Omental fat pad (tissue), 3 donors: ENCODE measurements at regions not wholly inside any gene's neighbourhood (a gene's known extent, or its start where the extent isn't known, plus 50 kb on each side); places are given as distances from the start of the nearest gene placed in this dataset.

Experiments
- ATAC-seq: fragments of 150-250 bp; one replicate; pipeline ENCODE4 v1.9.1; 2016; ENCODE audit warnings: mild to moderate bottlenecking, moderate library complexity; ENCODE audit not compliant: low FRiP score
- DNase-seq: peaks from one replicate; pipeline ENCODE4 v3.0.0-alpha.2; 2019; ENCODE audit warnings: low spot score
- TF ChIP-seq, protein P1 (sequence below), 3 donors: fragments of 450-650 bp; IDR thresholded peaks; one replicate each; pipeline ENCODE4 v1.5.1; 2016 to 2017; ENCODE audit warnings: antibody characterized with exemption in 3 of 3, mild to moderate bottlenecking in 3 of 3, moderate library complexity in 2 of 3

DNA sequence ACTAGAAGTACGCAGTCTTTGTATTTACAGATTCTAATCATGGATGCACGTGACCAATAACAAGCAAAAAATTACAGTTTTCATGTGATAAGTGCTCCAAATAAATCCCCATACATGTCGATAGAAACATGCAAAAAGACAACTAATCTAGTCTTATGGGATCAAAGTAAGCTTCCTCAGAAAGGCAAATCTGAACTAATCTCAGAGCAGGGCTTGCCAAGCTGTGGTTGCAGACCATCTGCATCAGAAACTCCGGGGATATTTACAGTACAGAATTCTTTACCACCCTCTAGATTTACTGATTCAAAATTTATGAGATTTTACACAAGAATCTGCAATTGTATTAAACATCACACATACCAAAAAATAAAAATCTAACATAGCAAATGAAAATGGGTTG, 1435.5 kb downstream of the MRPL39 start:
- TF ChIP-seq, protein P1, sequence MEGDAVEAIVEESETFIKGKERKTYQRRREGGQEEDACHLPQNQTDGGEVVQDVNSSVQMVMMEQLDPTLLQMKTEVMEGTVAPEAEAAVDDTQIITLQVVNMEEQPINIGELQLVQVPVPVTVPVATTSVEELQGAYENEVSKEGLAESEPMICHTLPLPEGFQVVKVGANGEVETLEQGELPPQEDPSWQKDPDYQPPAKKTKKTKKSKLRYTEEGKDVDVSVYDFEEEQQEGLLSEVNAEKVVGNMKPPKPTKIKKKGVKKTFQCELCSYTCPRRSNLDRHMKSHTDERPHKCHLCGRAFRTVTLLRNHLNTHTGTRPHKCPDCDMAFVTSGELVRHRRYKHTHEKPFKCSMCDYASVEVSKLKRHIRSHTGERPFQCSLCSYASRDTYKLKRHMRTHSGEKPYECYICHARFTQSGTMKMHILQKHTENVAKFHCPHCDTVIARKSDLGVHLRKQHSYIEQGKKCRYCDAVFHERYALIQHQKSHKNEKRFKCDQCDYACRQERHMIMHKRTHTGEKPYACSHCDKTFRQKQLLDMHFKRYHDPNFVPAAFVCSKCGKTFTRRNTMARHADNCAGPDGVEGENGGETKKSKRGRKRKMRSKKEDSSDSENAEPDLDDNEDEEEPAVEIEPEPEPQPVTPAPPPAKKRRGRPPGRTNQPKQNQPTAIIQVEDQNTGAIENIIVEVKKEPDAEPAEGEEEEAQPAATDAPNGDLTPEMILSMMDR (IDR thresholded peaks at IDR 0.05): no peak
- DNase-seq (no peak), ATAC-seq (no peak)

DNA sequence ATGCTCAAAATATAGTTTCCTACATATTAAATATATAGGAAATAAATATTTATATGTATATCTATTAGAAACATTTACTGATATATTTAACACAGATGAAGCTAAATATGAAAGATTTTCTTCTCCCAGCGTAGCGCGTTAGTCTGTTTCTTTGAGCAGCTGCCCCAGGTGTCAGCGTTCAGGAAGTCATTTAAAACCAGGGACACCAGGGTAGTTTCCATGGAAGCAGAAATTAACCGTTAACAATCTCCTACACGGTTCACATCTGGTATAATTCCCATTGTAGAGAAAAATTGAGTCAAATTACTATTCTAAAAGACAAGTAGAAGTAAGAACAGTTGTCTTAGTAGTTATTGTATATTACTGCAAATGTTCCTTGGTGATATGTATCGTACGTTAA, 1443.7 kb downstream of the MRPL39 start:
- ATAC-seq: no peak
- DNase-seq: no peak
- TF ChIP-seq, protein P1 (IDR thresholded peaks at IDR 0.05): no peak

DNA sequence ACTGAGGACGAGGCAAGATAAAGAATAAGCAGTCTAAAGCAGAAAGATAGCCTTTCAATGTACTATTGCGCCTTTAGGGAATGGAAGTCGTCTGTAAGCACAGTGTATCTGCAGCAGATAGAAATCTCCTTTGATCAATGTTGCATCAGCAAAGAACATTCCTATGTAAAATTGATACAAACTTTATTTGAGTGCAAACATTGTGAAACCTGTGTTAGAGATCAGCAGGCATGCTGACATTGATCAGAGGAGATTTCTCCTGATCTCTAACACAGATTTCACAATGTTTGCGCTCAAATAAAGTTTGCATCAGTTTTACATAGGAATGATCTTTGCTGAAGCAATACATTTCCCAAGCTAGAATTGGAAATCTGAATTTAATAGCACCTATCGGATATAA, 1446.8 kb downstream of the MRPL39 start:
- DNase-seq (no peak), ATAC-seq (no peak)

DNA sequence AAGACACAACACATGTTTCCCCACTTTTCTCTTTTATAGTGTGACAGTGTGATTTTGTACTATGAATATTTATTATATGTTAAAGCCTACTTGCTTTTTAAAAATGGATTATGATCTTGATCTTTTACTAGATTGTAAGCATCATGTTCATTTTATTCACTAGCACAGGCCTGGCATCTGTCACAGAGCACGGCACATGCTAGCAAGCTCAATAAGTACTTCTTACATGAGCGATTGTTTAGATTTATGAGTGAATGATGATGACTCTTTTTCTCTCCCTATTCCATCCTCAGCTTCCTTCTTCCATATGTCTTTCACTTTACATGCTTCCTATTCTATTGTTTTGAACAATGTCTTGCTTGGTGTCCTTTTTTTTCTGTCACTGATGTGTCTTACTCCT, 1454.1 kb downstream of the MRPL39 start:
- TF ChIP-seq, protein P1 (IDR thresholded peaks at IDR 0.05): no peak
- DNase-seq: no peak
- ATAC-seq: no peak

More for the DNA sequence above, 1446.8 kb downstream of the MRPL39 start:
- TF ChIP-seq, protein P1 (IDR thresholded peaks at IDR 0.05): no peak

DNA sequence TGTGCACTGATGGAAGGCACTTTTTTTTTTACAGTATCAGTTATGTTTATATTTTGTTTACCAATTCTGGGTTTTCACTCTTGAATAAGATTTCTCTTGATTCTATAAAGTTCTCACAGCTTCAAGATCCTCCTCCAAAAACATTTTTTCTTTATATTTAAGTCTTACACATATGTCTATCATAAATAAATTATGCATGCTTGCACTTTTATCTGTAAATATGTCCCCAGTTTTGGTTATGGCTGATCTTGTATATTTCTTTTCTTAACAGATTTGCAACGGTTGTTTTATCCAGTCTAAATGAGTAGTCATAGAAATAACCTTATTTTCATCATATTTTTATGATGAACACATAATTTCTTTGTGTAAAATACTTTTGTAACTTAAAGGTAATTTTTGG, 1456.5 kb downstream of the MRPL39 start:
- DNase-seq: no peak

DNA sequence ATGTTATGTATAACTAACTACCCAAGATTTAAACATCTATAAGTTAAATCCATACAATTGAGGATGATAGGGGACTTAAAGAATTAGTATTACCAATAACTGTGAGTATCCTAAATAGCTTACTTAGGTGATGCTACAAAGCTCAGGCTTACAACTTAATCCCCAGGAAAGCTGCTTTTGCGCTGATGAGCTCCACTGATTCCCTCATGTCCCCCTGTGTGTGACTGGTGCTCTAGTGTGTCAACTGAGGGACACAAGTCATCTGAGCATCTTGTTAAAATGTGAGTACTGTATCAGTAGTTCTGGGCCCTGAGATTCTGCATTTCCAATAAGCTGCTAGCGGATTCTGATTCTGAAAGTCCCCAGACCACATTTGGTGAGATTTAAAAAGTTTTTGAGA, 1458.8 kb downstream of the MRPL39 start:
- no peak for DNase-seq
- no peak for ATAC-seq
- TF ChIP-seq, protein P1 (IDR thresholded peaks at IDR 0.05): no peak

More for the DNA sequence above, 1456.5 kb downstream of the MRPL39 start:
- TF ChIP-seq, protein P1 (IDR thresholded peaks at IDR 0.05): no peak
- no peak for ATAC-seq

DNA sequence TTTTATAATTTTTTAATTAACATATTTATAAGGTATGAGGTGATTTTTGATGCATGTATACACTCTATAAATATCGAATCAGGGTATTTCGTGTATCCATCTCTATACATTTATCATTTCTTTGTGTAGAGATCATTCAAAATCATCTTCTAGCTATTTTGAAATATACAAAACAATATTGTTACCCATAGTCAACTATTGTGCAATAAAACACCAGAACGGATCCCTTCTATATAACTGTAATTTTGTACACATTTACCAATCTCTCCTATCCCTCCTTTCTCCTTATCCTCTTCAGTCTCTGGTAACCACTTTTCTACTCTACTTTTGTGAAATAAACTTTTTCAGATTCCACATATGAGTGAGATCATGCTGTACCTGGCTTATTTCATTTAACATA, 1459.6 kb downstream of the MRPL39 start:
- TF ChIP-seq, protein P1 (IDR thresholded peaks at IDR 0.05): no peak
- DNase-seq (no peak), ATAC-seq (no peak)
